ENCODE measurements at regions not wholly inside any gene's neighbourhood (a gene's known extent, or its start where the extent isn't known, plus 50 kb on each side); places are given as distances from the start of the nearest gene placed in this dataset.

DNA sequence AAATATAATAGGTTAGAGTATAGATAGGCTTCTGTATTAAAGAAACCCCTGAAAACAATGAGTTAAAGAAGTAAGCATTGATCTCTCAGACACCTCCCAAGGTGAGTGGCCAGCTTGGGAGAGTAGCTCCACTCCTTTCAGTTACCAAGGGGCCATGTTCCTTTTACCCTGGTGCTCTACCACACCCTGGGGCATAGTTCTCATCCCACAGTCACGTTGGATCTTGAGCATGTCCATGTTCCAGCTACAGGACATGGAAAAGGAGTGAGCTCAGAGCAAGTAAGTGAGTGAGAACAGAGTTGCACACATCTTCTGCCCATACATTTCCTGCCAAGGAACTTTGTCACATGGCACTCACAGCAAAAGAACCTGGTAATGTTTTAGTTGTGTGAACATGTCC lies 325.9 kb upstream of the SLC39A10 start:
- Histone ChIP-seq H3K27ac (ENCODE audit: extremely low read depth, low read depth, low read length) (no peak overlapping the region), H3K9me3 (ENCODE audit: control insufficient read depth, insufficient read depth, low read depth, low read length) (no peaks in the 10 kb centered on the region), H3K4me3 (ENCODE audit: low read depth, low read length) (no peak overlapping the region), H3K4me1 (ENCODE audit: control insufficient read depth, insufficient read depth, low read length) (no peaks in the 10 kb centered on the region), H3K36me3 (ENCODE audit: control insufficient read depth in 2 of 2, insufficient read depth in 1 of 2, low read length in 2 of 2) (no peaks in the 10 kb centered on the region)
- ChIA-PET POLR2A (no interaction called here), CTCF (interaction anchor here (1.7 kb wide), 1 partner anchor 329 kb away, joined by 5 read pairs; no protein-coding TSS in a partner anchor)
- TF ChIP-seq ZNF214 (tag by site-specific recombination; IDR thresholded peaks at IDR 0.05; ENCODE audit: borderline replicate concordance): no peak
- no peak for TF ChIP-seq ZNF302 (tag by site-specific recombination; IDR thresholded peaks at IDR 0.05; ENCODE audit: low read depth)
- no peak for TF ChIP-seq TRIM28 (IDR thresholded peaks at IDR 0.05; ENCODE audit: borderline replicate concordance, low read length)
- TF ChIP-seq ZFP37 (tag by site-specific recombination; IDR thresholded peaks at IDR 0.05): no peak
- TF ChIP-seq, protein P1, sequence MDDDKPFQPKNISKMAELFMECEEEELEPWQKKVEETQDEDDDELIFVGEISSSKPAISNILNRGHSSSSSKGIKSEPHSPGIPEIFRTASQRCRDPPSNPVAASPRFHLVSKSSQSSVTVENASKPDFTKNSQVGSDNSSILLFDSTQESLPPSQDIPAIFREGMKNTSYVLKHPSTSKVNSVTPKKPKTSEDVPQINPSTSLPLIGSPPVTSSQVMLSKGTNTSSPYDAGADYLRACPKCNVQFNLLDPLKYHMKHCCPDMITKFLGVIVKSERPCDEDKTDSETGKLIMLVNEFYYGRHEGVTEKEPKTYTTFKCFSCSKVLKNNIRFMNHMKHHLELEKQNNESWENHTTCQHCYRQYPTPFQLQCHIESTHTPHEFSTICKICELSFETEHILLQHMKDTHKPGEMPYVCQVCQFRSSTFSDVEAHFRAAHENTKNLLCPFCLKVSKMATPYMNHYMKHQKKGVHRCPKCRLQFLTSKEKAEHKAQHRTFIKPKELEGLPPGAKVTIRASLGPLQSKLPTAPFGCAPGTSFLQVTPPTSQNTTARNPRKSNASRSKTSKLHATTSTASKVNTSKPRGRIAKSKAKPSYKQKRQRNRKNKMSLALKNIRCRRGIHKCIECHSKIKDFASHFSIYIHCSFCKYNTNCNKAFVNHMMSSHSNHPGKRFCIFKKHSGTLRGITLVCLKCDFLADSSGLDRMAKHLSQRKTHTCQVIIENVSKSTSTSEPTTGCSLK (tag by site-specific recombination; IDR thresholded peaks at IDR 0.05): no peak
- TF ChIP-seq ZNF114 (tag by site-specific recombination; IDR thresholded peaks at IDR 0.05): no peak
- no peak for TF ChIP-seq ZNF239 (tag by site-specific recombination; IDR thresholded peaks at IDR 0.05)
- TF ChIP-seq, protein P2, sequence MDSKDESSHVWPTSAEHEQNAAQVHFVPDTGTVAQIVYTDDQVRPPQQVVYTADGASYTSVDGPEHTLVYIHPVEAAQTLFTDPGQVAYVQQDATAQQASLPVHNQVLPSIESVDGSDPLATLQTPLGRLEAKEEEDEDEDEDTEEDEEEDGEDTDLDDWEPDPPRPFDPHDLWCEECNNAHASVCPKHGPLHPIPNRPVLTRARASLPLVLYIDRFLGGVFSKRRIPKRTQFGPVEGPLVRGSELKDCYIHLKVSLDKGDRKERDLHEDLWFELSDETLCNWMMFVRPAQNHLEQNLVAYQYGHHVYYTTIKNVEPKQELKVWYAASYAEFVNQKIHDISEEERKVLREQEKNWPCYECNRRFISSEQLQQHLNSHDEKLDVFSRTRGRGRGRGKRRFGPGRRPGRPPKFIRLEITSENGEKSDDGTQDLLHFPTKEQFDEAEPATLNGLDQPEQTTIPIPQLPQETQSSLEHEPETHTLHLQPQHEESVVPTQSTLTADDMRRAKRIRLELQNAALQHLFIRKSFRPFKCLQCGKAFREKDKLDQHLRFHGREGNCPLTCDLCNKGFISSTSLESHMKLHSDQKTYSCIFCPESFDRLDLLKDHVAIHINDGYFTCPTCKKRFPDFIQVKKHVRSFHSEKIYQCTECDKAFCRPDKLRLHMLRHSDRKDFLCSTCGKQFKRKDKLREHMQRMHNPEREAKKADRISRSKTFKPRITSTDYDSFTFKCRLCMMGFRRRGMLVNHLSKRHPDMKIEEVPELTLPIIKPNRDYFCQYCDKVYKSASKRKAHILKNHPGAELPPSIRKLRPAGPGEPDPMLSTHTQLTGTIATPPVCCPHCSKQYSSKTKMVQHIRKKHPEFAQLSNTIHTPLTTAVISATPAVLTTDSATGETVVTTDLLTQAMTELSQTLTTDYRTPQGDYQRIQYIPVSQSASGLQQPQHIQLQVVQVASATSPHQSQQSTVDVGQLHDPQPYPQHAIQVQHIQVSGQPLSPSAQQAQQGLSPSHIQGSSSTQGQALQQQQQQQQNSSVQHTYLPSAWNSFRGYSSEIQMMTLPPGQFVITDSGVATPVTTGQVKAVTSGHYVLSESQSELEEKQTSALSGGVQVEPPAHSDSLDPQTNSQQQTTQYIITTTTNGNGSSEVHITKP (tag by site-specific recombination; IDR thresholded peaks at IDR 0.05): no peak
- no peak for TF ChIP-seq ZNF341 (tag by site-specific recombination; IDR thresholded peaks at IDR 0.05; ENCODE audit: low read depth)
- no peak for TF ChIP-seq ZNF768 (tag by site-specific recombination; IDR thresholded peaks at IDR 0.05)
- no peak for TF ChIP-seq ZXDB (tag by site-specific recombination; IDR thresholded peaks at IDR 0.05)

DNA sequence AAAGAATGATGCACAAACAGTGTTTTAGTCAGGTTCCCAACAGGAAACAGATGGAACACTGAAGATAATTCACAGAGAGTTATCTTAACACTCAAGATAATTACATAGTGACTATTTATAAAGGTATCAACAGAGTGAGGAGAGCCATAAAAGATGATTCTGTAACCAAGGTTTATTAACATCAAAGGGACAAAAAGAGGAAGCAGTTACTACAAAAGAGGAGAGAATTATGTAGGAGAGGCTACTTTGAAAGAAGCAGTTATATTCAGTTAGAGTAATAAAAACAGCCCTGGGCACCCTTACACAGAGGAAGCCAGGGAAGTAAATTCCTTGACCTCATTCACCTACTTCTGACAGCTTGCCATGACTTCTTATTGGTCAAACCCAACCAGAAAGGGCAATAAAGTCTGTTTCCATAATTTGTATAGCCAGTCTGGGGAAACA lies 326.5 kb upstream of the SLC39A10 start:
- Histone ChIP-seq H3K36me3 (ENCODE audit: control insufficient read depth in 2 of 2, insufficient read depth in 1 of 2, low read length in 2 of 2) (no peaks in the 10 kb centered on the region), H3K4me3 (ENCODE audit: low read depth, low read length) (no peak overlapping the region), H3K4me1 (ENCODE audit: control insufficient read depth, insufficient read depth, low read length) (no peaks in the 10 kb centered on the region), H3K9me3 (ENCODE audit: control insufficient read depth, insufficient read depth, low read depth, low read length) (no peaks in the 10 kb centered on the region), H3K27ac (ENCODE audit: extremely low read depth, low read depth, low read length) (no peak overlapping the region)
- TF ChIP-seq, protein P3, sequence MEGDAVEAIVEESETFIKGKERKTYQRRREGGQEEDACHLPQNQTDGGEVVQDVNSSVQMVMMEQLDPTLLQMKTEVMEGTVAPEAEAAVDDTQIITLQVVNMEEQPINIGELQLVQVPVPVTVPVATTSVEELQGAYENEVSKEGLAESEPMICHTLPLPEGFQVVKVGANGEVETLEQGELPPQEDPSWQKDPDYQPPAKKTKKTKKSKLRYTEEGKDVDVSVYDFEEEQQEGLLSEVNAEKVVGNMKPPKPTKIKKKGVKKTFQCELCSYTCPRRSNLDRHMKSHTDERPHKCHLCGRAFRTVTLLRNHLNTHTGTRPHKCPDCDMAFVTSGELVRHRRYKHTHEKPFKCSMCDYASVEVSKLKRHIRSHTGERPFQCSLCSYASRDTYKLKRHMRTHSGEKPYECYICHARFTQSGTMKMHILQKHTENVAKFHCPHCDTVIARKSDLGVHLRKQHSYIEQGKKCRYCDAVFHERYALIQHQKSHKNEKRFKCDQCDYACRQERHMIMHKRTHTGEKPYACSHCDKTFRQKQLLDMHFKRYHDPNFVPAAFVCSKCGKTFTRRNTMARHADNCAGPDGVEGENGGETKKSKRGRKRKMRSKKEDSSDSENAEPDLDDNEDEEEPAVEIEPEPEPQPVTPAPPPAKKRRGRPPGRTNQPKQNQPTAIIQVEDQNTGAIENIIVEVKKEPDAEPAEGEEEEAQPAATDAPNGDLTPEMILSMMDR (tag by site-specific recombination; IDR thresholded peaks at IDR 0.05): no peak
- TF ChIP-seq KLF8 (tag by site-specific recombination; IDR thresholded peaks at IDR 0.05) (no peak), ZNF221 (tag by site-specific recombination; IDR thresholded peaks at IDR 0.05; ENCODE audit: borderline replicate concordance) (no peak), MEIS1 (CRISPR knock-in tag; IDR thresholded peaks at IDR 0.05; ENCODE audit: borderline replicate concordance) (no peak), ZNF548 (tag by site-specific recombination; IDR thresholded peaks at IDR 0.05) (no peak), ZNF350 (tag by site-specific recombination; IDR thresholded peaks at IDR 0.05) (no peak)
- TF ChIP-seq, protein P4, sequence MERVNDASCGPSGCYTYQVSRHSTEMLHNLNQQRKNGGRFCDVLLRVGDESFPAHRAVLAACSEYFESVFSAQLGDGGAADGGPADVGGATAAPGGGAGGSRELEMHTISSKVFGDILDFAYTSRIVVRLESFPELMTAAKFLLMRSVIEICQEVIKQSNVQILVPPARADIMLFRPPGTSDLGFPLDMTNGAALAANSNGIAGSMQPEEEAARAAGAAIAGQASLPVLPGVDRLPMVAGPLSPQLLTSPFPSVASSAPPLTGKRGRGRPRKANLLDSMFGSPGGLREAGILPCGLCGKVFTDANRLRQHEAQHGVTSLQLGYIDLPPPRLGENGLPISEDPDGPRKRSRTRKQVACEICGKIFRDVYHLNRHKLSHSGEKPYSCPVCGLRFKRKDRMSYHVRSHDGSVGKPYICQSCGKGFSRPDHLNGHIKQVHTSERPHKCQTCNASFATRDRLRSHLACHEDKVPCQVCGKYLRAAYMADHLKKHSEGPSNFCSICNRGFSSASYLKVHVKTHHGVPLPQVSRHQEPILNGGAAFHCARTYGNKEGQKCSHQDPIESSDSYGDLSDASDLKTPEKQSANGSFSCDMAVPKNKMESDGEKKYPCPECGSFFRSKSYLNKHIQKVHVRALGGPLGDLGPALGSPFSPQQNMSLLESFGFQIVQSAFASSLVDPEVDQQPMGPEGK (tag by site-specific recombination; IDR thresholded peaks at IDR 0.05): no peak
- ChIA-PET POLR2A (no interaction called here), CTCF (interaction anchor here (1.7 kb wide), 1 partner anchor 329 kb away, joined by 5 read pairs; no protein-coding TSS in a partner anchor)
